ENCODE measurements at regions not wholly inside any gene's neighbourhood (a gene's known extent, or its start where the extent isn't known, plus 50 kb on each side); places are given as distances from the start of the nearest gene placed in this dataset.

DNA sequence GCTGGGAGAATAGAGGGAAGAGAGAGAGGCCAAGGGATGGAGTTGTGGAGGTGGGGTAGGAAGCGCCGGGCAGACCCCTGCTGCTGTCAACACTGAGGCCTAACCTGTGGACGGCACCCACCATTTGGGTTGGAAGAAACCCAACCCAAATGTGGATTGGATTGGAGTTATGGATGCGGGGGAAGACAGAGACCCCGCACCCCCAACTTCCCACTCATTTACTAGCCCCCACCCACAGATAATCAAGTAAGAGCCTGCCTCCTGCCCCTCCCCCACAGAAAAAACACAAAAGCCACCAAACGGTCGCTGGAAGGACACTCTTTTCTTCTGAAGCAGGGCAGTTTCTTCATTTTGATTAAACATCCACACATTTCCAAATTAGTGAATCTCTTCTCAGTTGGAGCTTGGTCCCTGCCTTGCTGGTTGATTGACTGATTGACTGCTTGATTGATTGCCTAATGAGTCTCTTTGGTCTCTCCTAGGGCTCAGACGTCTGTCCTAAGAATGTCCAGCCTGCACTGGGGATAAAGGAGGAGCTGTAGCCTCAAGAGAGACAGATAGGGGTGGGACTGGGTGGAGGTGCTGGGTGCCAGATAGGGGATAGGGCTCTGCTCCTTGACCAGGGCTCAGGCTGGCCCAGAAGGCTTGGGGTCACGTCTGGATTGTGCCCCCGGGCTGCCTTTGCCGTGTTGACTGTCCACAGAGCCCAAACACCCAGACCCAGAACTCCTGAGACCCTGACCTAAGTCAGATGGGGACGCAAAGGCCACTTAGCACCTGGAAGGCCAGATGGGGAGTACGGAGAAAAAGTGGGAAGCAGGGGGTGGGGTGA, 74.9 kb upstream of the FOXP4 start:
- DNase-seq (ENCODE audit: low read depth): no peak

DNA sequence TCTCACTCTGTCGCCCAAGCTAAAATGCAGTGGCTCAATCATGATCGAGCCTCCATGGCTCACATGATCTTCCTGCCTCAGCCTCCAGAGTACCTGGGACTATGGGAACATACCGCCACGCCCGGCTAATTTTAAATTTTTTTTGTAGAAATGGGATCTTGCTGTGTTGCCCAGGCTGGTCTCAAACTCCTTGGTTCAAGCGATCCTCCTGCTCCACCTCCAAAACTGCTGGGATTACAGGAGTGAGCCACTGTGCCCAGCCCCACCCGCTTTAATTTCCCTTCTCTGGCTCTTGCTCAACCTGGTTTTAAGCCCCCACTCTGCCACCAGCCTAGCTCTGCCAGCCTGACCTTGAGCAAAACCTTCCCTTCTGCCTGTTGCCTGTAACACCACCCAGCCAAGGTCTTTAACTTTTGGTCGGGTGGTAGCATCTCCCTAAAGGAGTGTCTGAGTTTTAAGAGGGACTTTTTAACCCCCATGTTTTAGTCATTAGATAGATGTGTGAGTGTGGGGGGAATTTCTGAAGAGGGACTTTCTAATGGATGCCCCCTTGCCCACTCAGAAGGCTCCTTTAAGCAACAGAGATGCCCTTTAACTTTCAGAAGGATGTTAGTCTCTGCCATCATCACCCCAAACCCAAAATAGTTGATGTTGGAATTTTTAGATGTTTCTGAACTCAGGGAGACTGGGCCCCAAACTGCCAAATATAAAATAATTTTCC, 71.8 kb upstream of the FOXP4 start:
- no peak for DNase-seq (ENCODE audit: low read depth)

DNA sequence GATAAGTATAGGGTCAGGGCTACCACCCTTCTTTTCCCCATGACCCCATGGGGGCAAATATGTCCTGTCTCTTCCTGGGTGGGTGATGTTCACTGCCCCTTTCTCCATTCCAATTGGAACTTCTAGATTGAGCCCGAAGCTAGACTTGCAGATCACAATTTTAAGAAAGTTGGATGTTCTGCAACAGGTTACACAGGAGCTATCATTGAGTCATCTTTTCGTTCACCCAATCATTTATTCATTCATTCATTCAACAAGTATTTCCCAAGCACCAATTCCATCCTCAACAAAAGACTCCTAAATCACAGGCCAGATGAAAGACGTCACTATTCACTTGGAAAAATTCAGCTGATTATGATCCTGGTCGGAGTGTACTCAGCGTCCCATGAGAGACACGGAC, 71.0 kb upstream of the FOXP4 start:
- no peak for DNase-seq (ENCODE audit: low read depth)

DNA sequence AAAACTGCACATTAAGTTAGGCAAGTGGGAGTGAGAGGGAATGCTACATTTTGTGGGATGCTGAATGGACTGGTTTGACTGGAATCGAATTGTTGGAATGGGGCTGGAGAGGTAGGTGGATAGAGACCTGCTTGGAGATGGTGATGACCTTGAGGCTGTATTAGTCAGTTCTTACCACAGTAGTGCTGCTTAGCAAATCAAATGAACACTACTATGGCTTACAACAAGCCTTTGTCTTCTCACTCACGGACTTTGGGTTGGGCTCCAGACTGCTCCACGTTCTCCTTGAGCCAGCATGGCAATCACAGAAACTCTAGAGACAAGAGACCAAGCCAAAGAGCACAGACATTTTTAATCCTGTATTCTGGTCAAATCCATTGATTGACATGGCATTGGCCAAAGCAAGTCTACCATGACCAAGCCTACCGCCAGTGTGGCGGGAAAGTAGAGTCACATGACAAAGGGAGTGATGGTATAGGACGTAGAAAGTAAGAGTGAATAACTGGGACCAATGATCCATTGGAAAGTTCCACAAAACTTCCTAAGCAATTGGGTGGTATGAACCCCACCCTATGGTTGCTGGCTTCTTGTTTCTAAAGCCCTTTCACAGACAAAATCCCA, 70.3 kb upstream of the FOXP4 start:
- DNase-seq (ENCODE audit: low read depth): no peak

DNA sequence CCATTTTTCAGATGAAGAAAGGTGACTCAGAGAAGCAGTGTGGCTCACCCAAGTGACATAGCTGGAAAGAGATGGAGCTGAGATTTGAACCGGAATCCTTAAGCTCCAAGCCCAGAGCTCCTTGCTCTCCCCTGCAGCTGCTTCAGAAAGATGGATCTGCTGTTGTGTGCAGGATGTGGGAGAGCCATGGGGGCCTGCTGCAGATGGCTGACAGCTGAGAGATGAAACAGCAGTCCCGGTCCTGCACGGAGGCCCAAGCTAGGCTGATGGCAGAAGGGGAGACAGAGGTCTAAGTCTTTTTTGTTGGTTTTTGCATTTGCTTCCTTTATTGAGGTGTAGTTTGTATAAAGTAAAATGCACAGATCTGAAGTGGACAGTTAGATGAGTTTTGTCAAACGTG, 69.8 kb upstream of the FOXP4 start:
- no peak for DNase-seq (ENCODE audit: low read depth)

DNA sequence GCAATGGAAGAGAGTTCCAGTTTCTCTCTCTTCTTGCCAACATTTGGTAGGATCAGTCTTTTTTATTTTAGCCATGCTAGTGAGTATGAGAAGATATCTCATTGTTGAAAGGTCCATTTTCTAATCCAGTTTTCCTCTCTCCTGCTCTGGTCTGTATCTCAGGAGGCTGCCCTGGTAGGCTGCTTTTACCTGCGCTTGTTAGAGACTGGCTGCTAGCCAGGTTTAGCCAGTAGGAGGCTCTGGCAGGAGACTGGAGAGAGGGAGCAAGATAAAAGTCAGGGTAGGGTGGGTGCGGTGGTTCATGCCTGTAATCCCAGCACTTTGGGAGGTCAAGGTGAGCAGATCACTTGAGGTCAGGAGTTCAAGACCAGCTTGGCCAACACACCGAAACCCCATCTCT, 68.6 kb upstream of the FOXP4 start:
- DNase-seq (ENCODE audit: low read depth): no peak

DNA sequence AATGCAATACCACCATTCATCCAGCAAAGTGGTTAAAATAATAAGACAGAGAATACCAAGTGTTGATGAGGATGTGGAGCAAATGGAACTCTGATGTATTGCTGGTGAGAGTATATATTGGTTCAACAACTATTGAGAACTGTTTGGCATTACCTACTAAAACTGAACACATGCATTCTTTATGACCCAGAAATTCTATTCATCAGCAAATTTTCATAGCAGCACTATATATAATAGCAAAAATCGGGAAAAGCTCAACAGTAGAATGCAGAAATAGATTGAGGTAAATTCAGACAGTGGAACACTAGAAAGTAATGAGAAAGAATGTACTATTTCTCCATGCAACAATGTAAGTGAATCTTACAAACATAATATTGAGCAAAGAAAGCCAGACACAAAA, 62.2 kb upstream of the FOXP4 start:
- DNase-seq (ENCODE audit: low read depth): no peak

DNA sequence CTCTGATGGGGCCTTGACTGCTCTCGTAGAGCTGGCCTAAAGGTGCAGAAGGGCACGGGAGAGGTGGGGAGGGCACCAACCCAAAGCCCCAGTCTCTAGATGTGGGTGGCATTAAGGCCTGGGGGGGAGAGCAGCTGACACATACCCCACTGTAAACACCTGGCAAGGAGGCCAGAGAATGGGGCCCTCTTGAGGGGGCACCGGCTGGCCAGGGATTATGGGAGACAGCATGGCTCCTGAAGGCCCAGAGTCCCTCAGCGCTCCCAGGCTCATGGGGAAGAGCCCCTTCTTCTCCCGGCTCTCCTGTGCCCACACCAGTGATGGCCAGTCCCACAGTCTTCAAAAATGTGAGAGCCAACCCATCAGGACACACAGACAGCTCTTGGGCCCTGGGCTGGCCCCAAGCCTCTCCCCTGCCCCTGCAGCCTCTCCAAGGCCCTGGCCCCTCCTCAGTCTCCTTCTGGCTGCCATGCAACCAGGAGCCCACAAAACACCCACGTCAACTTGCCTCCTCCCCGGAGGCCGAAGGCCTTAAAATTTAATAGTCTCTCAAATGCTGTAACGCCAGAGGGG, 58.2 kb upstream of the FOXP4 start:
- no peak for DNase-seq (ENCODE audit: low read depth)

DNA sequence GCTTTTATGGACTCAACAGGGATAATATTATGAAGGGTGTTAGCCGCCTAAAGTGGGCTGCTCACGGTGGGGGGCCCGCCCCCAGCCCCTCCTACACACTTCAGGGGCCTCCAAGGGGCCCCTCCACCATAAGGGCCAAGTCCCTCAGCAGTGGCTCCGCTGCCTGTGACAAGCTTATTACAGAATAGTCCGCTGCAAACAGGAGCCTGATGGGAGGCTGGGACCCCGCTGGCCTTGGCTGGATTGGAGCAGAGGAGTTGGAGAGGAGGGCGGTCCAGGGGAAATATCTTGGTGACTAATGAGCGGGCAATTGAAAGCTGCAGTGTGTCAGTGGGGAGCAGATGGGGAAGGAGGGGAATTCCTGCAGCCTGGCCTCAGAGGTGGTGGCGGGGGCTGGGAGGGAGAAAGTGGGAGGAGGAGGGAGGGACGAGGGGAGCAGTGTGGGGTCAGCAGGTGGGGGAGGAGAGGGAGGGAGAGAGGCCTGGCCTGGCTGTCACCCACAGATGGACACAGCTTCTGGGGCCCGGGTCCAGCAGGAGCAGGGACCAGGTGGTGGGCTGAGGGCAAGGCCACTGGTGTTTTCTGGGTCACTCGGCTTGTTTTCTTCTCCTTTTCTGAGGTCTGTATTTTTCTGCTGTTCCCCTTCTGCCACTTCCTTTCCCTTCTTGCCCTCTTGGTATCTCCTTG, 57.6 kb upstream of the FOXP4 start:
- DNase-seq (ENCODE audit: low read depth): no peak

DNA sequence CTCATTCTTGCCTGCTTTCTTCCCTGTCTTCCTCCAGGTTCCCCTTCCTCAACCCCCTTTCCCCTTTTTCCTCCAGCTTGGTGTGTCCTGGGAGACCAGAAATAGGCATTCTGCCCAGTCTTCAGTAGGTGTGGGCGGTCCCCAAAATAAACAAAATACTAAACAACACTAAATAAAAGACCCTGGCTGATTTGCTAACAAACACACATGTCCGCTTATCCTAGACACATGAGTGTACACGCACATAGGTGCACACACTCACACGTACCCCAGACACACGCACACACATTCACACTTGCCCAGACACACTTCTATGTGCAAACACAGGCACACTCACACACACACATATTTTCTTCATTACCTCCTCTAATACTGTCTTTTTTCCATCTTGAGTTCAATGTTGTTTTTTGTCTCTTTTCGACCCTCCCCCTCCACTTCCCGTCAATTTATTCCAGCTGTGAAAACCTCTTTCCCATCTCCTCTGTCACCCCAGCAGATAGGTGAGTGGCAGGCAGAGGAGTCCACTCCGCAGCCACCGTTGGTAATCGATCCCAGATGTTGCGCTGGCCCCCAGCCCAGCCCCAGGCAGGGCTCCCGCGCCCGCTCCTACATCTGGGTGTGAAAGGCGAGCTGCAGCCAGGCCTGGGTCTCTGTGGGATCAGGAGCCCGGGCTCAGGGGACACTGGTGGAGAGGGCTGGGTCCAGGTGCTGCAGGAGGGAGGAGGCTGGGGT, 56.9 kb upstream of the FOXP4 start:
- DNase-seq (ENCODE audit: low read depth): no peak

DNA sequence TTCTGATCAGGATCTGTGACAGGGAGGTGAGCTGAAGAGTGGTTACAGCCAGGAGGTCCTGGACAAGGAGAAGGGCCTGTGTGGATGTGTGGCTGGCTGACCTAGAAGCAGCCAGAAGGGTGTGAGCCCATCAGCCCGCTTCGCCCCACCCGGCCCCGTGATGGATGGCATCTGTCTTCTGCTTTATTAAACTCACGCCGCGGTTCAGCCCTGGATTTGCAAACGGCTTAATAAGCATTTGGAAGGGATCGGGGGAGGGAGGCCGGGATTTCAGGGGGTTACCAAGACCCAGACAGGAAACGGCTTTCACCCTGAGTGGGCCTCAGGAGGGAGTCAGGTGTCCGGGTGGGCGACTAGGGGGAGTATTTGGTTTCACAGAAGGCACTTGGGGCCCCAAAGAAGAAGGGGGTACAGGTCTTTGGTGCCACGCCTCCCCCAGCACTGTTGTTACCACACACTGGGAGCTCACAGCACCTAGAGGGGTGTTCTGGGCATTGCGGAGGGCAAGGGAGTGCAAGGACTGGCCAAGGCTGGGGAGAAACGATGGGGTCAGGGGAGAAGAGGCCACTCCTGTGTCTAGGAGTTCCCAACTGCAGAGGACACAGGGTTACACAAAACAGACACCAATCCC, 53.8 kb upstream of the FOXP4 start:
- DNase-seq (ENCODE audit: low read depth): no peak

DNA sequence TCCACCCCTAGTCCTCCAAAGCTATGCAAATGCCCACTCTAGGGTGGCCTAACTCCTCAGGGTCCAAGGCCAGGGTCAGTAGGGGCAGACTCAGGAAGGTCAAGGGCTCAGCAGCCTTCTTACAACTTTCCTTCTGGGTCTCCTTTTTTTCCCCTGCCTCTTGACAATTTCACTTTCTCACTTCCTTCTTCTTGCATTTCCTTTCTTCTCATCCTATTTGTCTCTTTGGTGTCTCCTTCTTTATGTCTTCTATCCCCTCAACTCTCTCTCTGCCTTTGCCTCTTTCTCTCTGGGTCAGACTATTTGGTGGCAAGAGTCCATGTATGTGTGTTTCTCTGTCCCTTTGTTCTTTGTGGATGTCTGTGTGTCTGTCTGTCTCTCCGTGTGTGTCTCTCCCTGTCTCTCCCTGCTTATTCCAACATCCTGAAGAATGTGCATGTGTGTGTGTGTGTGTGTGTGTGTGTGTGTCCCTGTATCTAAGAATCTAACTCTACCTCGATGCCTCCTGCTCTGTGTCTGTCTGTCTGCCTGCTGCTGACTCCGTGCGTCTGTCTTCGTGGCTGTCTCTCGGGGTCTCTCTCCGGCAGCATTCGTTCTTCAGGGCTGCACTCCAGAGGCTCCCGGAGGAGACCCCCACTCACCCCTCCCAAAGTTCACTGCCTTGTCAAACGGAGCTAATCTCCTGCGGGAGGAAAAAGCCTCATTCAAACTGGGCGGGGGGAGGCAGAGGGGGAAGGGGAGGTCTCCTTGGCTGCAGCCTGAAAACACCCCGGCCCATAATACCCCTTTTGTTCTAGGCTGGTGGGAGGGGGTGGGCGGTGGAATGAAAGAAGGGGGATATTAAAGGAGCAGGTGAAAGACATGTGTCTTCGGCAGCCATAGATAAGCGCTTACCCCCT, 51.7 kb upstream of the FOXP4 start:
- no peak for DNase-seq (ENCODE audit: low read depth)

All from activated T-cell treated with anti-CD3 and anti-CD28 coated beads for 1 hour (primary cell).